ENCODE measurements at regions not wholly inside any gene's neighbourhood (a gene's known extent, or its start where the extent isn't known, plus 50 kb on each side); places are given as distances from the start of the nearest gene placed in this dataset.
"Not testable (repeated sequence)": the region's sequence is repeated elsewhere in the genome, so short reads cannot be mapped to it uniquely, and the experiment has no call there.

GRCh38 chr1:194618101-194618500 lies 1431.7 kb upstream of the B3GALT2 start:
- no peak overlapping the region for H3K4me3 ChIP-seq (ENCODE audit: low read depth, low read length)
- TF ChIP-seq CTCF (IDR thresholded peaks at IDR 0.05; ENCODE audit: borderline replicate concordance, insufficient read depth, low read depth, low read length): no peak

- H3K4me3 ChIP-seq (ENCODE audit: low read depth, low read length): not testable (repeated sequence)
These were observed 1430.9 kb upstream of the B3GALT2 start for GRCh38 chr1:194617272-194617671.

DNA sequence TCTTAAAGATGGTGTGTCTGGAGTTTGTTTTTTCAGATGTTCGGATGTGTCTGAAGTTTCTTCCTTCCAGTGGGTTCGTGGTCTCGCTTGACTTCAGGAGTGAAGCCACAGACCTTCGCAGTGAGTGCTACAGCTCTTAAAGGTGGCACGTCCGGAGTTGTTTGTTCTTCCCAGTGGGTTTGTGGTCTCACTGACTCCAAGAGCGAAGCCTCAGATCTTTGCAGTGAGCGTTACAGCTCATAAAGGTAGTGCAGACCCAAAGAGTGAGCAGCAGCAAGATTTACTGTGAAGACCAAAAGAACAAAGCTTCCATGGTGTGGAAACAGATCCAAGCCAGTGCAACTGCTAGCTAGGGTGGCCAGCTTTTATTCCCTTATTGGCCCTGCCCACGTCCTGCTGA lies 1430.4 kb upstream of the B3GALT2 start:
- no peak for TF ChIP-seq CTCF (IDR thresholded peaks at IDR 0.05; ENCODE audit: borderline replicate concordance, insufficient read depth, low read depth, low read length)
- H3K4me3 ChIP-seq (ENCODE audit: low read depth, low read length): no peak overlapping the region

DNA sequence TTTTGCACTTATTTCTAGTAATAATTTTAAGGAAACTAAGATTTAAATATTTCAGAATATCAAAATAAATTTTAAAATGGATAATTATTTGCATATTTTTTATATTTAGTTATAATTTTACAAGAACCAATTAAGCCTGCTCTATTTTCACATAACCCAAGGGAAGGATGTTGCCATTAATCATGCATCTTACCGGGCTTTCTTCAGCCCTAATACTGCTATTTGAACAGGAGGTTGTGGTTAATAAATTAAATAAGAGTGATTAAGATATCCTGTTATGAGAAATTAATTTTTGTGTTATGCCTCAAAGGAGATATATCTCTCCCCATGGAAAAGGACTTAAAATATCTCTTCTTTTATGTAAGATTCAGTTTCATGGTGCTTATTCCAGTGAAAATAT lies 1415.8 kb upstream of the B3GALT2 start:
- no peak for TF ChIP-seq CTCF (IDR thresholded peaks at IDR 0.05; ENCODE audit: borderline replicate concordance, insufficient read depth, low read depth, low read length)
- no peak overlapping the region for H3K4me3 ChIP-seq (ENCODE audit: low read depth, low read length)

DNA sequence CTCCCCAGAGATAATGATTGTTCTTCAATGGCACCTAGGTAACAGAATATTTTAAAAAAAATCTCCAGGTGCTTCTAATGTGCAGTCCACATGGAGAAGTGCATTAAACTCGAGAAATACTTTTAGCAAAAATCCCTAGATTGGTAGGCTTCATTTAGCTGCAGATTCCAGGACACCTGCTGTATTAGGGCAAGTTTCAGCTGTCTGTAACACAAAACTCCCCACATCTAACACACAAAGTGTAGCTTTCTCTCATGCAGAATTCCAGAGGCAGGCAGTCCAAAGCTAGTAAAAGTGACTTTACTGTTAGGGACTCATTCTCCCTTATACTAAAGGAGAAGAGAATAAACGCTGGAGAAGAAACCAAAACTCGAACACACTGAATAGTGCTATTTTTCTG lies 1414.3 kb upstream of the B3GALT2 start:
- TF ChIP-seq CTCF (IDR thresholded peaks at IDR 0.05; ENCODE audit: borderline replicate concordance, insufficient read depth, low read depth, low read length): no peak
- H3K4me3 ChIP-seq (ENCODE audit: low read depth, low read length): no peak overlapping the region

GRCh38 chr1:194598098-194598497 lies 1411.7 kb upstream of the B3GALT2 start:
- no peak for TF ChIP-seq CTCF (IDR thresholded peaks at IDR 0.05; ENCODE audit: borderline replicate concordance, insufficient read depth, low read depth, low read length)

GRCh38 chr1:194586302-194586701 lies 1399.9 kb upstream of the B3GALT2 start:
- TF ChIP-seq CTCF (IDR thresholded peaks at IDR 0.05; ENCODE audit: borderline replicate concordance, insufficient read depth, low read depth, low read length): no peak
- no peak overlapping the region for H3K4me3 ChIP-seq (ENCODE audit: low read depth, low read length)

More at GRCh38 chr1:194598098-194598497, 1411.7 kb upstream of the B3GALT2 start:
- no peak overlapping the region for H3K4me3 ChIP-seq (ENCODE audit: low read depth, low read length)

- no peak for TF ChIP-seq CTCF (IDR thresholded peaks at IDR 0.05; ENCODE audit: borderline replicate concordance, insufficient read depth, low read depth, low read length)
- no peak overlapping the region for H3K4me3 ChIP-seq (ENCODE audit: low read depth, low read length)
These were observed 1397.6 kb upstream of the B3GALT2 start for GRCh38 chr1:194584052-194584451.

Data from GM12875 (cell line).